H9 (cell line): ENCODE measurements at regions not wholly inside any gene's neighbourhood (a gene's known extent, or its start where the extent isn't known, plus 50 kb on each side); places are given as distances from the start of the nearest gene placed in this dataset.

Source experiments
- DNase-seq: peaks from one replicate; pipeline ENCODE4 v3.0.0-alpha.2; 2017
- H2AFZ ChIP-seq: one replicate; pipeline ENCODE4 v1.6.1; 2013; ENCODE audit warnings: mild to moderate bottlenecking, low read length, control low read depth, moderate library complexity
- H2AK5ac ChIP-seq: 2 replicates; pipeline ENCODE4 v1.6.1; 2013; ENCODE audit warnings: low read length, control low read depth, mixed read lengths; ENCODE audit not compliant: insufficient read length
- H2BK120ac ChIP-seq: one replicate; pipeline ENCODE4 v1.6.1; 2013; ENCODE audit warnings: low read depth, mild to moderate bottlenecking, low read length, control low read depth, inconsistent platforms; ENCODE audit not compliant: poor library complexity, severe bottlenecking
- H2BK12ac ChIP-seq: 2 replicates; pipeline ENCODE4 v1.6.1; 2013; ENCODE audit warnings: low read length, control low read depth, mixed read lengths, low read depth; ENCODE audit not compliant: insufficient read length
- H2BK15ac ChIP-seq: 2 replicates; pipeline ENCODE4 v1.6.1; 2013; ENCODE audit warnings: low read depth, low read length, control low read depth
- H2BK20ac ChIP-seq: one replicate; pipeline ENCODE4 v1.6.1; 2013; ENCODE audit warnings: low read depth, mild to moderate bottlenecking, low read length, control low read depth, inconsistent platforms; ENCODE audit not compliant: poor library complexity, severe bottlenecking
- H2BK5ac ChIP-seq: 2 replicates; pipeline ENCODE4 v1.6.1; 2013; ENCODE audit warnings: low read length, control low read depth, mixed read lengths; ENCODE audit not compliant: insufficient read length
- H3K14ac ChIP-seq: 2 replicates; pipeline ENCODE4 v1.6.1; 2013; ENCODE audit warnings: low read length, control low read depth; ENCODE audit not compliant: insufficient read depth
- H3K18ac ChIP-seq: 2 replicates; pipeline ENCODE4 v1.6.1; 2013; ENCODE audit warnings: low read depth, mild to moderate bottlenecking, mixed read lengths, low read length, control low read depth; ENCODE audit not compliant: insufficient read length
- H3K23ac ChIP-seq: 2 replicates; pipeline ENCODE4 v1.6.1; 2013; ENCODE audit warnings: low read length, control low read depth, mixed read lengths, low read depth; ENCODE audit not compliant: insufficient read length
- H3K23me2 ChIP-seq: 2 replicates; pipeline ENCODE4 v1.6.1; 2013; ENCODE audit warnings: low read depth, mild to moderate bottlenecking, mixed read lengths, low read length, control low read depth; ENCODE audit not compliant: insufficient read length, poor library complexity, severe bottlenecking
- H3K27ac ChIP-seq: 2 replicates; pipeline ENCODE4 v1.5.1; 2013; ENCODE audit warnings: low read length, control low read depth, mixed read lengths, low read depth; ENCODE audit not compliant: insufficient read length
- H3K27me3 ChIP-seq: 2 replicates; pipeline ENCODE4 v1.6.1; 2013; ENCODE audit warnings: low read length, control low read depth, inconsistent platforms; ENCODE audit not compliant: insufficient read depth
- H3K4ac ChIP-seq: 2 replicates; pipeline ENCODE4 v1.6.1; 2013; ENCODE audit warnings: low read depth, mild to moderate bottlenecking, control low read depth, inconsistent platforms, low read length, moderate library complexity
- H3K4me1 ChIP-seq: 2 replicates; pipeline ENCODE4 v1.6.1; 2013; ENCODE audit warnings: low read length, control low read depth, inconsistent platforms; ENCODE audit not compliant: insufficient read depth
- H3K4me2 ChIP-seq: 2 replicates; pipeline ENCODE4 v1.6.1; 2013; ENCODE audit warnings: low read length, control low read depth, mixed read lengths; ENCODE audit not compliant: insufficient read length, insufficient read depth
- H3K56ac ChIP-seq: 2 replicates; pipeline ENCODE4 v1.6.1; 2013; ENCODE audit warnings: low read depth, mild to moderate bottlenecking, mixed read lengths, low read length, control low read depth; ENCODE audit not compliant: insufficient read length
- H3K79me1 ChIP-seq: 2 replicates; pipeline ENCODE4 v1.6.1; 2013; ENCODE audit warnings: low read depth, mild to moderate bottlenecking, moderate library complexity, low read length, control low read depth, inconsistent platforms; ENCODE audit not compliant: insufficient read depth, poor library complexity, severe bottlenecking
- H3K79me2 ChIP-seq: 2 replicates; pipeline ENCODE4 v1.6.1; 2013; ENCODE audit warnings: low read length, control low read depth, inconsistent platforms; ENCODE audit not compliant: insufficient read depth
- H3K9ac ChIP-seq: 2 replicates; pipeline ENCODE4 v1.6.1; 2013; ENCODE audit warnings: low read length, control low read depth, mixed read lengths; ENCODE audit not compliant: insufficient read length; ENCODE audit errors: extremely low read depth
- H3K9me3 ChIP-seq: one replicate; pipeline ENCODE4 v1.6.1; 2013; ENCODE audit warnings: low read depth, low read length, inconsistent platforms; ENCODE audit not compliant: control insufficient read depth
- H3T11ph ChIP-seq: one replicate; pipeline ENCODE4 v1.6.1; 2013; ENCODE audit warnings: mild to moderate bottlenecking, low read length, control low read depth, inconsistent platforms
- H4K20me1 ChIP-seq: one replicate; pipeline ENCODE4 v1.6.1; 2013; ENCODE audit not compliant: control insufficient read depth, insufficient read length, insufficient read depth
- H4K5ac ChIP-seq: 2 replicates; pipeline ENCODE4 v1.6.1; 2013; ENCODE audit warnings: low read depth, mild to moderate bottlenecking, mixed read lengths, low read length, control low read depth; ENCODE audit not compliant: insufficient read length
- H4K8ac ChIP-seq: replicated peaks from 2 replicates; pipeline ENCODE4 v1.6.1; 2013; ENCODE audit warnings: low read length, control low read depth, mixed read lengths, low read depth; ENCODE audit not compliant: insufficient read length
- H4K91ac ChIP-seq: 2 replicates; pipeline ENCODE4 v1.6.1; 2013; ENCODE audit warnings: low read depth, mild to moderate bottlenecking, moderate library complexity, mixed read lengths, low read length, control low read depth; ENCODE audit not compliant: insufficient read length
- H3K27ac Mint-ChIP-seq, 3 experiments: 2 replicates in 2 of 3; 3 replicates in 1 of 3; pipeline ENCODE4 v1.8.0; 2020 to 2021; ENCODE audit warnings: mixed read lengths in 3 of 3, mild to moderate bottlenecking in 1 of 3, moderate library complexity in 1 of 3
- H3K27me3 Mint-ChIP-seq: 2 replicates; pipeline ENCODE4 v1.8.0; 2021; ENCODE audit warnings: low read depth, mild to moderate bottlenecking, moderate library complexity, mixed read lengths
- H3K36me3 Mint-ChIP-seq, 3 experiments: 2 replicates in 2 of 3; 3 replicates in 1 of 3; pipeline ENCODE4 v1.8.0; 2020 to 2021; ENCODE audit warnings: low read depth in 3 of 3, mixed read lengths in 3 of 3; ENCODE audit not compliant: insufficient read depth in 1 of 3
- H3K4me1 Mint-ChIP-seq, 2 experiments: 2 replicates each; pipeline ENCODE4 v1.8.0; 2020; ENCODE audit warnings: mixed read lengths in 2 of 2
- H3K4me3 Mint-ChIP-seq, 2 experiments: 2 replicates in 1 of 2; 3 replicates in 1 of 2; pipeline ENCODE4 v1.8.0; 2020 to 2021; ENCODE audit warnings: mild to moderate bottlenecking in 2 of 2, mixed read lengths in 2 of 2, moderate library complexity in 1 of 2
- H3K9me3 Mint-ChIP-seq, 2 experiments: 2 replicates in 1 of 2; 3 replicates in 1 of 2; pipeline ENCODE4 v1.8.0; 2020; ENCODE audit warnings: mild to moderate bottlenecking in 2 of 2, mixed read lengths in 2 of 2, moderate library complexity in 1 of 2
- WGBS: extraction: QIAGEN DNeasy Blood & Tissue Kit; methylation state at CpG from one replicate; pipeline ENCODE4 v1.1.7; 2013; ENCODE audit warnings: missing lambda C conversion rate, low lambda C conversion rate, mixed read lengths; ENCODE audit not compliant: insufficient read length; ENCODE audit errors: extremely low coverage; 5-methylcytosine and 5-hydroxymethylcytosine counted together
- TF ChIP-seq, protein P1 (sequence below): fragments of 200-600 bp; sonication (generic); conservative IDR thresholded peaks from 3 replicates; pipeline ENCODE4 v1.8.0; 2021; ENCODE audit warnings: antibody characterized with exemption, mild to moderate bottlenecking

DNA sequence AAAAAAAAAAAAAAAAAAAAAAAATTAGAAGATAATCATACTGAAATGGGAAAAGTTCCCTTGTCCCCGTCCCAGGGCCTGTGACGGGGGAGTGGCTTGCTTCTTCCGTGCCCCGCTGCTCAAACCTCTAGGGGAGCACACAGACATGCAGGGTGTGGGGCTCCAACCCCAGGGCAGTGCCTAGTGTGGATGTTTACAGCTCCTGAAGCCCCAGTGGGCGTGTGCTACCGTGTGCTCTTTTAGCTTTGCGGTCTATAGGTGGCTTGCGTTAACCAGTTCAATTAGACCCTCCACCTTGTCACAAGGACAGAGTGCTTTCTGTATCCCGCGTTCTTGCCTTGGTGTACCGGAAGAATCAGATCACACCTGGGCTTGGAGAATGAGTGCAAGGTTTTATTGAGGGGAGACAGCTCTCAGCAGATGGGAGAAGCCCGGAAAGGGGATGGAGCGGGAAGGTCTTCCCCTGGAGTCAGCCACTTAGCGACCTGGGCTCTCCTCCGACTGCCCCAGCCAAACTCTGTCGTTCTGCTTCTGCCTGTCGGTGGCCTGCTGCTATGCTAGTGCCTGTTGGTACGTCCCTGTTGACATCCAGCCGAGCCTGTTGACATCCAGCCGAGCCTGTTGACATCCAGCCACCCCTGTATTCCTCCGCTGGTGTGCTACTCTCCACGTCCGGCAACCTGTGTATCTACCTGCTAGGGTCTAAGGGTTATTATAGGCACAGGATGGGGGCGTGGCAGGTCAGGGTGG, 569.8 kb downstream of the VGLL3 start:
- TF ChIP-seq, protein P1, sequence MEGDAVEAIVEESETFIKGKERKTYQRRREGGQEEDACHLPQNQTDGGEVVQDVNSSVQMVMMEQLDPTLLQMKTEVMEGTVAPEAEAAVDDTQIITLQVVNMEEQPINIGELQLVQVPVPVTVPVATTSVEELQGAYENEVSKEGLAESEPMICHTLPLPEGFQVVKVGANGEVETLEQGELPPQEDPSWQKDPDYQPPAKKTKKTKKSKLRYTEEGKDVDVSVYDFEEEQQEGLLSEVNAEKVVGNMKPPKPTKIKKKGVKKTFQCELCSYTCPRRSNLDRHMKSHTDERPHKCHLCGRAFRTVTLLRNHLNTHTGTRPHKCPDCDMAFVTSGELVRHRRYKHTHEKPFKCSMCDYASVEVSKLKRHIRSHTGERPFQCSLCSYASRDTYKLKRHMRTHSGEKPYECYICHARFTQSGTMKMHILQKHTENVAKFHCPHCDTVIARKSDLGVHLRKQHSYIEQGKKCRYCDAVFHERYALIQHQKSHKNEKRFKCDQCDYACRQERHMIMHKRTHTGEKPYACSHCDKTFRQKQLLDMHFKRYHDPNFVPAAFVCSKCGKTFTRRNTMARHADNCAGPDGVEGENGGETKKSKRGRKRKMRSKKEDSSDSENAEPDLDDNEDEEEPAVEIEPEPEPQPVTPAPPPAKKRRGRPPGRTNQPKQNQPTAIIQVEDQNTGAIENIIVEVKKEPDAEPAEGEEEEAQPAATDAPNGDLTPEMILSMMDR = no peak
- peak; percentile 58 for DNase-seq
- H2BK12ac ChIP-seq = no peak overlapping the region
- H3K4me1 Mint-ChIP-seq = peaks cover 0 to 13% of the 10 kb centered on the region in 2 experiments; a peak in 2 of 4 replicates
- no peak overlapping the region for H3K9ac ChIP-seq
- no peak overlapping the region for H2BK20ac ChIP-seq
- H3K56ac ChIP-seq = no peak overlapping the region
- H2AFZ ChIP-seq = peak overlapping the region; percentile 64
- WGBS = no CpG with 5 or more reads among the region's 24 CpGs
- no peaks in the 10 kb centered on the region for H3K9me3 ChIP-seq
- H4K8ac ChIP-seq = no peak overlapping the region
- no peak overlapping the region for H3K4ac ChIP-seq
- H2BK15ac ChIP-seq = no peak overlapping the region
- no peak overlapping the region; a peak in 2 of 5 replicates for H3K4me3 Mint-ChIP-seq
- H3K27ac Mint-ChIP-seq = peak overlapping the region in 2 of 3 experiments; percentile 82 to 91; a peak in 2 of 7 replicates
- H4K20me1 ChIP-seq = no peaks in the 10 kb centered on the region
- no peak overlapping the region for H2BK120ac ChIP-seq
- H3K27me3 Mint-ChIP-seq = no peaks in the 10 kb centered on the region
- no peak overlapping the region for H4K91ac ChIP-seq
- peak overlapping the region; percentile 53 for H3K4me2 ChIP-seq
- H3K27ac ChIP-seq = no peak overlapping the region
- no peak overlapping the region for H3T11ph ChIP-seq
- no peak overlapping the region for H2BK5ac ChIP-seq
- H3K36me3 Mint-ChIP-seq = peaks cover 3 to 17% (median 10%) of the 10 kb centered on the region in 3 experiments; a peak in 6 of 7 replicates
- no peak overlapping the region for H4K5ac ChIP-seq
- no peaks in the 10 kb centered on the region for H3K79me1 ChIP-seq
- no peaks in the 10 kb centered on the region for H3K23me2 ChIP-seq
- H3K14ac ChIP-seq = no peak overlapping the region
- no peaks in the 10 kb centered on the region; the same call in 1 of the 2 replicates for H3K4me1 ChIP-seq
- peaks cover 7 to 12% of the 10 kb centered on the region in 2 experiments; a peak in 3 of 5 replicates for H3K9me3 Mint-ChIP-seq
- no peaks in the 10 kb centered on the region for H3K79me2 ChIP-seq
- no peaks in the 10 kb centered on the region for H3K27me3 ChIP-seq
- no peak overlapping the region for H3K18ac ChIP-seq
- no peak overlapping the region for H2AK5ac ChIP-seq
- no peak overlapping the region for H3K23ac ChIP-seq
